GM13976 (cell line): ENCODE measurements at regions not wholly inside any gene's neighbourhood (a gene's known extent, or its start where the extent isn't known, plus 50 kb on each side); places are given as distances from the start of the nearest gene placed in this dataset.

ENCODE experiments used
- DNase-seq: peaks from one replicate; pipeline ENCODE4 v3.0.0; 2012; ENCODE audit warnings: low spot score
- CTCF ChIP-seq: IDR thresholded peaks from 2 replicates; pipeline ENCODE4 v1.5.1; 2012; ENCODE audit warnings: borderline replicate concordance, mild to moderate bottlenecking; ENCODE audit not compliant: insufficient read depth; ENCODE audit errors: extremely low read depth, missing control alignments, control extremely low read depth
- in situ Hi-C: fragments of 300-500 bp; cut with MboI; formaldehyde crosslinking; loops from one replicate; pipeline ENCODE4 v1.12.0; 2022; ENCODE audit warnings: low sequenced_read_pairs, mixed read lengths, inconsistent platforms; ENCODE audit not compliant: unreplicated experiment

- TF ChIP-seq CTCF, result no peak
- DNase-seq, result no peak
- in situ Hi-C loops, result no loop called here
Measured at GRCh38 chr4:108333353-108333942, 164.7 kb upstream of the LEF1 start.

- in situ Hi-C loops, result no loop called here
- no peak for TF ChIP-seq CTCF
Measured at GRCh38 chr4:108331905-108332632, 163.3 kb upstream of the LEF1 start.

GRCh38 chr4:108328383-108328732 lies 159.6 kb upstream of the LEF1 start:
- in situ Hi-C loops, result no loop called here
- TF ChIP-seq CTCF, result no peak
- no peak for DNase-seq

More at GRCh38 chr4:108331905-108332632, 163.3 kb upstream of the LEF1 start:
- no peak for DNase-seq

- DNase-seq, result no peak
- in situ Hi-C loops, result no loop called here
- TF ChIP-seq CTCF, result no peak
Measured at GRCh38 chr4:108327642-108328382, 159.1 kb upstream of the LEF1 start.

GRCh38 chr4:108325561-108325960 lies 156.8 kb upstream of the LEF1 start:
- TF ChIP-seq CTCF, result no peak
- in situ Hi-C loops, result no loop called here
- DNase-seq, result no peak

GRCh38 chr4:108324450-108324849 lies 155.7 kb upstream of the LEF1 start:
- in situ Hi-C loops, result no loop called here
- no peak for DNase-seq
- TF ChIP-seq CTCF, result no peak
